ENCODE measurements at regions not wholly inside any gene's neighbourhood (a gene's known extent, or its start where the extent isn't known, plus 50 kb on each side); places are given as distances from the start of the nearest gene placed in this dataset.
A peak's percentile ranks its signal among the peaks of the same experiment; 100 is the strongest.

- DNase-seq (ENCODE audit: low read depth): no peak
Measured at GRCh38 chr2:128556089-128556488, 237.4 kb upstream of the HS6ST1 start.

GRCh38 chr2:128556633-128557032, 238.0 kb upstream of the HS6ST1 start:
- DNase-seq (ENCODE audit: low read depth): no peak
- no peak for TF ChIP-seq CTCF (conservative IDR thresholded peaks at IDR 0.05; ENCODE audit: low read depth, low read length)
- no peak overlapping the region for H3K4me3 ChIP-seq (ENCODE audit: low read depth, low read length)

More at GRCh38 chr2:128556089-128556488, 237.4 kb upstream of the HS6ST1 start:
- no peak for TF ChIP-seq CTCF (conservative IDR thresholded peaks at IDR 0.05; ENCODE audit: low read depth, low read length)
- H3K4me3 ChIP-seq (ENCODE audit: low read depth, low read length): no peak overlapping the region

- H3K4me3 ChIP-seq (ENCODE audit: low read depth, low read length): no peak overlapping the region
- TF ChIP-seq CTCF (conservative IDR thresholded peaks at IDR 0.05; ENCODE audit: low read depth, low read length): no peak
- no peak for DNase-seq (ENCODE audit: low read depth)
Measured at GRCh38 chr2:128557069-128557468, 238.4 kb upstream of the HS6ST1 start.

- DNase-seq (ENCODE audit: low read depth): peak; percentile 68
- no peak for TF ChIP-seq CTCF (conservative IDR thresholded peaks at IDR 0.05; ENCODE audit: low read depth, low read length)
- no peak overlapping the region for H3K4me3 ChIP-seq (ENCODE audit: low read depth, low read length)
Measured at GRCh38 chr2:128557831-128558241, 239.2 kb upstream of the HS6ST1 start.

- TF ChIP-seq CTCF (conservative IDR thresholded peaks at IDR 0.05; ENCODE audit: low read depth, low read length): no peak
- H3K4me3 ChIP-seq (ENCODE audit: low read depth, low read length): no peak overlapping the region
- no peak for DNase-seq (ENCODE audit: low read depth)
Measured at GRCh38 chr2:128558441-128558840, 239.8 kb upstream of the HS6ST1 start.

- DNase-seq (ENCODE audit: low read depth): no peak
- no peak overlapping the region for H3K4me3 ChIP-seq (ENCODE audit: low read depth, low read length)
- no peak for TF ChIP-seq CTCF (conservative IDR thresholded peaks at IDR 0.05; ENCODE audit: low read depth, low read length)
Measured at GRCh38 chr2:128558895-128559532, 240.3 kb upstream of the HS6ST1 start.

All from choroid plexus epithelial cell (primary cell).